ENCODE measurements at regions not wholly inside any gene's neighbourhood (a gene's known extent, or its start where the extent isn't known, plus 50 kb on each side); places are given as distances from the start of the nearest gene placed in this dataset.

DNA sequence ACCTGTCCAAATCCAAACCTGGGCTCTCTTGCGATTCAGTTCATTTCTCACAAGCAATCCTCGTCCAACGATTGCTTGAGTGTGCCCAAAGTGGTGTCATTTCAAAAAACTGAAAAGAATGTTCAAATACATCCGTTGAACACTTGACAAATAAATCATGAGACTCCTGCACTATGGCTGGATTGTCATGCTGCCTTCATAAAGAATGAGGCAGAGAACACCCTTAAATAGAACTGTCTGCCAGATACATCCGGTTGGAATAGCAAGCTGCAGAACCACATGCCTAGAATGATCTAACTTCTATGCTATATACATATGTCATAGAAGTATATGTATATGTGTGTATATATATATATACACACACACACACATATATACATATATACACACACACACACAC lies 55.4 kb upstream of the HAPSTR1 start:
- TF ChIP-seq, protein P1, sequence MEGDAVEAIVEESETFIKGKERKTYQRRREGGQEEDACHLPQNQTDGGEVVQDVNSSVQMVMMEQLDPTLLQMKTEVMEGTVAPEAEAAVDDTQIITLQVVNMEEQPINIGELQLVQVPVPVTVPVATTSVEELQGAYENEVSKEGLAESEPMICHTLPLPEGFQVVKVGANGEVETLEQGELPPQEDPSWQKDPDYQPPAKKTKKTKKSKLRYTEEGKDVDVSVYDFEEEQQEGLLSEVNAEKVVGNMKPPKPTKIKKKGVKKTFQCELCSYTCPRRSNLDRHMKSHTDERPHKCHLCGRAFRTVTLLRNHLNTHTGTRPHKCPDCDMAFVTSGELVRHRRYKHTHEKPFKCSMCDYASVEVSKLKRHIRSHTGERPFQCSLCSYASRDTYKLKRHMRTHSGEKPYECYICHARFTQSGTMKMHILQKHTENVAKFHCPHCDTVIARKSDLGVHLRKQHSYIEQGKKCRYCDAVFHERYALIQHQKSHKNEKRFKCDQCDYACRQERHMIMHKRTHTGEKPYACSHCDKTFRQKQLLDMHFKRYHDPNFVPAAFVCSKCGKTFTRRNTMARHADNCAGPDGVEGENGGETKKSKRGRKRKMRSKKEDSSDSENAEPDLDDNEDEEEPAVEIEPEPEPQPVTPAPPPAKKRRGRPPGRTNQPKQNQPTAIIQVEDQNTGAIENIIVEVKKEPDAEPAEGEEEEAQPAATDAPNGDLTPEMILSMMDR (IDR thresholded peaks at IDR 0.05): no peak
- TF ChIP-seq POLR2A (IDR thresholded peaks at IDR 0.05): no peak
